HG02763 (cell line): ENCODE measurements at regions not wholly inside any gene's neighbourhood (a gene's known extent, or its start where the extent isn't known, plus 50 kb on each side); places are given as distances from the start of the nearest gene placed in this dataset.
"Not testable (repeated sequence)": the region's sequence is repeated elsewhere in the genome, so short reads cannot be mapped to it uniquely, and the experiment has no call there.

Experiments
- ATAC-seq: cut with Tn5 transposase; IDR thresholded peaks from one replicate; pipeline ENCODE4 v1.9.1; 2021; ENCODE audit warnings: mild to moderate bottlenecking, moderate library complexity; ENCODE audit not compliant: unreplicated experiment

DNA sequence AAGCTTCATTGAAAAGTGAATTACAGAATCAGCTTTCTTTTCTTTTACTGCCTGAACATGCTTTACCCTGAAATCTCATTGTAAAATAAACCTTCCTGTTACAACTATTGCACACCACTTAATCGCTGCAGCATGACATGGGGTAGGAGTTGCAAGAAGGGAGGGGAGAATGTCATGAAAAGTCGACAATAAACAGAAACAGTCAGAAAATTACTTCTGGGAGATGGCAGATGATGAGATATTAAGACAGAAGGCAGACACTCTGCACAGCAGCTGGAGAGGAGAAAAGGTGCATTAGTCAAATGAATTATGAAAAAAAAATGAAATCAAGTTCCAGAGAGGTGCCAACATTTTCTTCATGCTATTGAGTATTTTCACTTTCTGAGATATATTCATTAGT, 287.7 kb downstream of the PCDH7 start:
- ATAC-seq, result no peak

DNA sequence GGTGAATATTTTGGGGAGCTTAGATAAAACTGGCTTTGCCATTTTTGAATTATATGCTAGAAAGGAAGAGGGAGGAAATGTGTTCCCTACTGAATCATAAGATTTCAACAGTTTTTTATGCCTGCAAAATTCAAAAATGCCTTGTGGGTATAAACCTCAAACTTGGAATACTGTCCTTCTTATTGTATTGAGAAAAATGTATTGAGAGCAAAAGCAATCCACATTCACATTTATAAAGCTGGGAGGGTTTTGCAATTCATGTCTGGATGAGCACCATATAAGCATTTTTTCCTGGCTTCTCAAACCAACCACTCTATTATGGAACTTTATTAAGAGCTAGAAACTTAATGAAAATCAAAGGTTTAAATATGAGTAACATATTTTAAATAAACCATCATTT, 289.8 kb downstream of the PCDH7 start:
- ATAC-seq, result no peak

DNA sequence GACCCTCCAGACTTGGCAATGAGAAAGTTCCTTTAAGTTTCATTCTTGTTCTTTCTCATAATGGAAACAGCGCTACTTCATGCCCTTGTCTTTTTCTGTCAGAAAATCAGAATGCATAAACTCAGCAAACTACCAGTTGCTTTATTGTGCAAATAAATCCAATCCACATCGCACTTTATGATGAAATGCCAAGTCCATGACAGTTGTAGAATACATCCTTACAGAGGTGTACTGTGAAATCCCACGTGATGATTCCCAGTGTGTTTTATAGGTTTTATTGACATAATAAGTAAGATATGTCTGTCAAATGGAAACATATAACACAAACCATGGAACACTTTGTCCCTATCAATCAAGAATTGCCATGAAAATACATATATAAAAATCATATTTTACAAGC, 295.0 kb downstream of the PCDH7 start:
- no peak for ATAC-seq

DNA sequence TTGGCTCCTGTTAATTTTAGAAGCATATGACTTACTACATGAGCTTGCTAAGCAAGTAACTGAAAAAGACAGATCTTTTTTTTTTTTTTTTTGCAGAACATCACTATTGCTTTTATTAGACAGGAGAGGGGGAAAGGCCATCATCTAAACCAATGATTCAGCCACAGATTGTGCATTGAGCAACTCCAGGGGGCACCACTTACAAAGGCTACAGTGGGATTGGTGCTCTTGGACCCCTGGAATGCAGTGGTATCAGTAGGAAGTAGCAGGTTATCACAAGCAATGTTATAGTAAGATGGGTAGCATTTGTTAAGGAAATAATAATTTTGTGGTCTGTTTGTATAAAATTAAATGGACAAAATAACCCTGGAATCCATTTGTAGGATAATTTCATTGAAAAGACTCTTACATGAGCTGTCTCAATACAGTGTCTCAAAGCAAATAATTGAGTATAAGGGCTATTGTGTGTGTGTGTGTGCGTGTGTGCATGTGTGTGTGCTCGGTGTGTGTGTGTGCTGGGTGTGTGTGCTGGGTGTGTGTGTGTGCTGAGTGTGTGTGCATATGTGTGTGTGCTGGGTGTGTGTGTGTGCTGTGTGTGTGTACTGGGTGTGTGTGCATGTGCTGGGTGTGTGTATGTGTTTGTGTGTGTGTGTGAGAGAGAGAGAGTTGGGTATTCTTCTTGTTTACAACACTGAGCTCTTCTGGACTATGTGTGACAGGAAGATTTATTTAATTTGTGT, 296.3 kb downstream of the PCDH7 start:
- no peak for ATAC-seq

DNA sequence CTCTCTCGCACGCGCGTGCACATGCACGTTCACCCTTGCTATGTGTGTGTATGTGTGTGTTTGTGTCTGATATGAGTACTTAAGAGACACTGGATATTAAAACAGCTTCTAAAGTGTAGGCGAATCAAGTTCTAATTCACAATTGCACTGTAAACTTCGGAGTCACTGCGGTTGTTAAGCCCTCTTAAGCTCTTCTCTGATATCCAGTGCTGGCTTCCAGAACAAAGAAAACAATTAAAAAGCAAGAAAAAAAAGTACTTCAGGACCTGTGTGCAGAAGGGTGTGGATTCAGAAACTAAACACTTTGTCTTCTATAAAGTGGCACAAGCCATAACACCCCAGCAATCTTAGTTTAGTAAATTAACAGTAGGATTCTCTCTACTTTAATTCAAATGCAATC, 300.2 kb downstream of the PCDH7 start:
- no peak for ATAC-seq

DNA sequence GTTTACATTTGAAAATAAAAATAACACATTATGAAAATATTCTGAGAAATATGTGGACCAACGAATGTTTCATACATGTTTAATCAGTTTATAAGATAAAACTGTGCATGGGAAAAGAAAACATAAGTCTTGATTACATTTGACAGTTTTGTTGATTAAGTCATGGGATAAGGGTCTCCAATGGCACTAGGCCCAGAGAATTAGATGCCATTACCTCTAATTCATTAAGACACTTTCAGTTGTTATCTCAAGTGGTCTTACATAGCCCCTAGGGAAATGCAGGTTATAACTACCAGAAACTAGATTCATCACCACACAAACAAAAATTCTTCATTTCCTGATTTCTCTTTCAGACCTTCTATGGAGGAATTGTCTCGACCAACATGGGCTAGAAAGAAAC, 300.8 kb downstream of the PCDH7 start:
- no peak for ATAC-seq

DNA sequence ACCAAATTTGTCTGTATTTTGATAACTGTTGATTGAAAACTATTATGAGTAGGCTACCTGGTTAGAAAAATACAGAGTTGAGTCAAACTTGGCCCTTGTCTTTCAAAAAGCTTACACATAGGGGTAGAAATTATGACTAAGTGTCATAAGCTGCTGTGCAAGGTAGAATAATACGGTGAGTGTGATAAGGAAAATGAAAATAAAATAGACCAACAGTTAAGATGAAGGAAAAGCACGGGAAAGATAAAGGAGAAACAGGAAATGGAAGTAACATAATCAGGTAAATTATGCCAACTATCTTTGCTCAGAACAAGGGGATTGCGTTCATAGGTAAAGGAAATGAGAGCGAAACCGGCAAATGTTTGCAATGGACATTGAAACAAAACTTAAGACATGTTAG, 302.5 kb downstream of the PCDH7 start:
- ATAC-seq, result no peak

DNA sequence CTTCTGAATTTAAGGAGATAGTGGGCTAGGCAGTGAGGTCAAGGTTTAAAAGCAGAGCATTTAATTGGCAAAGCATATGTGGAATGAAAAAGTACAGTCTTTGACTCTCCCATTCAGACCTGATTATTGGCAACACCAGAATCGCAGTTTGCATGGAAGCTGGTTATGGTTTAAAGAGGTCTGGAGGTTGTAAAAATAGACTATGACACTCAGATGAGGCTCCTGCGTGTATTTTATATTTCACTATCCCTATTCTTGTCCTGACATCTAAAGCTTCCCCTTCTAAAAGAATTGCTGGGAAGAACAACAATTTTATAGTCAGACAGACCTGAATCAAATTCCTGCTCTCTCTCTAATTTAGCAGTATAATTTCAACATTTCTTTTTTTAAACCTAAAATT, 302.9 kb downstream of the PCDH7 start:
- no peak for ATAC-seq

DNA sequence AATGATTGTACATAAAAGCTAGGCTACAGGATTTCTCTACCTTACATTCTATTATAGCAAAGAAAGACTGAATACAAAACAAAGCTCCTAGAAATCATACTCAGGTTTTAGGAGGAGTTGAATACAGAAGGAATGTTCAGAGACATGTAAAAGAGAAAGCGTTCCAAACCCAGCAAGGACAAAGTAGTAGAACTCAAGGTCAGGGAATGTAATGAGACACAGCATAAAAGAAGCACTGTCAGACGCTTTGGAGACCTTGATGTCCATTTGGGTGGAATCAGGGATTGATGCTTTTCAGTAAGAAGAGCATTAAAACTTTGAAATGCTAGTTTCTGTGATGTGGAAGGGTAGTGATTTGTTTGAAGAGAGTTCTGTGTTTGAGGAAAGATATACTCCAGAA, 303.6 kb downstream of the PCDH7 start:
- no peak for ATAC-seq

DNA sequence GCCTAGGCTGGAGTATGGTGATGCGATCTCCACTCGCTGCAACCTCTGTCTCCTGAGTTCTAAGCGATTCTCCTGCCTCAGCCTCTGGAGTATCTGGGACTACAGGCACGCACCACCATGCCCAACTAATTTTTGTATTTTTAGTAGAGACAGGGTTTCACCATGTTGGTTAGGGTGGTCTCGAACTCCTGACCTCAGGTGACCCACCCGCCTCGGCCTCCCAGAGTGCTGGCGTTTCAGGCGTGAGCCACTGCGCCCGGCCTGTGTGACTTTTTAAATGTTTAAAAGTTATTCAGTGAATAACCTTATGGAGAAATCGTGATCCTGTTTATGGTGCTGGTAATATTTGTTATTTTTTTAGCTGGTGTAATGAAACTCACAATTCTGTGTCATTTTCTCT, 304.6 kb downstream of the PCDH7 start:
- ATAC-seq, result not testable (repeated sequence)

DNA sequence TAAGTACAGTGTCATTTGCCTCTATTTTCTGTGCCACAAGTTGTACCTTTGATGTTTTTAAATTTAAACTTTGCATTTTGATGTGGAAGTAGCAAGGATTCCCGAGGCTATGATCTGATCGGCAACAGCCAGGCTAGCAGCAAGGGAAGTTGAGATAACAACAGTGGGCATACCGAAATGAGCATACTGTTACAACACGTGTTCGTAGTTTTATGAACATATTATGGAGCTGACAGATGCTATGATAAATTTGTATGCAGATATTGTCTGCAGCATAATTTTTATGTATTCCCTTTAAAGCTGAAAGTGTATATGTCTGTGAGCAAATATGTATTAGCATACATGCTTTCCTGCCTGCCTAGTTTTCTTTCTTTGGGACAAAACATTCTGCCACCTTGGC, 306.1 kb downstream of the PCDH7 start:
- no peak for ATAC-seq

DNA sequence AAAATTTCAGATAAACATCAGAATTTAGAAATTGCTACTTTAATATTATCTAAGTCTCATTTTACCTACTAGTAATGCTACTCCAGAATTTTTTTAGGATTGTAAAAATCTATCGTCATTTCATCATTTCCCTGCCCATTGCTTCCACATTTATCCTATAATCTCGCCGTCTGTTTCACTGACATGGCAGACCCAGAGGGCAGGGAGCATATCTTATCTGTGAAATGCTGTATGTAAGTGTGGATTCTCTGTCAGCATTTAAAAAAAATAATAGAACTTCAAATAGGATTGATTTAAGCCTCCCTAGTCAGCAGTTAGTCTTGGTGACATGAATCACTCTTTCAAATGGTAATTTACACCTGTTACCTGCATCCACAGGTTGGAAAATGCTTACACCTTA, 314.4 kb downstream of the PCDH7 start:
- ATAC-seq, result no peak

DNA sequence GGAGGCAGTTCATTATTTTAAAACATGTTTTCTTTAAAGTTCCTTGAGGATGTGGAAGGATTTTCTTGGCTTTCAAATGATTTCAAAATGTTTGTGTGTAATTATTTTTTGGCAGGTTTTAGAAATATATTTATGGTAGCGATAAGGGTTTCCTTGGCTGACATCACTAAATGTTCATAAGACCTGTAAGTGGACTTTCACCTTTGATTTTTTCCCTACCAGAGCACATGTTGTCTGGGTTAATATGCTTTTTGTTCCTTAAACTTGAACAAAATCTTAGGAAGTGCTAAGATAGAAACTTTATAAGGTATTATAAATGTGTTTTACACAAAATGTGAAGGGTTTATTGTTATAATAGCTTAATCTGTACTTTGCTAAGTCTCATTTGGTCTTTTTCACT, 315.6 kb downstream of the PCDH7 start:
- no peak for ATAC-seq

DNA sequence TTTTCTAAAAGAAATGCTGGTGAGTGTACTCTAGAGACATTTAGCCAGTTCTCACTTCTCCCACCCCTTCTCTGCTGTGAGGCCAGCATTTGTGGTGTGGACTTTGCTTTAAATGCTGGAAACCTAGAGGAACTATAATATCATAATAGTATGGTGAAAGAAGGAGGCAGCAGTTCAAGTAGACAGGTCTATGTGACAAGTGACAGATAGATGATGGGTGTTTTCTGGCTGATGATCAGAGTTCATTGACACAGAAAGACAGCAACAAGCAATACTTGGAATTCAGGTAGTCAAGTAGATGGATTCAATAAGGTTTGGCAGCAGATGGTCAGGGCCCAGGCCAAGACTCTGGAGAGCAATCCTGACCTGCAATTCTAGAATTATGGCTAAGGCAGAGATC, 317.5 kb downstream of the PCDH7 start:
- ATAC-seq, result no peak

DNA sequence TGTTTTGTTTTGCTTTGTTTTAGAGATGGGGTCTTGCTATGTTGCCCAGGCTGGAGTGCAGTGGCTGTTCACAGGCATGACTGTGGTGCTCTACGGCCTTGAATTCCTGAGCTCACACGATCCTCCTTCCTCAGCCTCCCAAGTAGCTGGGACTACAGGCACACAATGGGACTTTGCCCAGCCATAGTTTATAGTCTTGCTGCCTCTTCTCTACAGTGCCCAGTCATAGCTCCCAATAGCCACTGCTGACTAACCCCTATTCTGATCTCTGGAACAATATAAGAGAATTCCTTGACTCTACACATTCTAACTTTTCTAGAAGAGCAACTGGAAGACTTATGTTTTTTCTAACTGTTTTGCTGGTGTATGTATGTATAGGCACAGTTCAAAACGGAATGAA, 319.2 kb downstream of the PCDH7 start:
- ATAC-seq, result no peak

DNA sequence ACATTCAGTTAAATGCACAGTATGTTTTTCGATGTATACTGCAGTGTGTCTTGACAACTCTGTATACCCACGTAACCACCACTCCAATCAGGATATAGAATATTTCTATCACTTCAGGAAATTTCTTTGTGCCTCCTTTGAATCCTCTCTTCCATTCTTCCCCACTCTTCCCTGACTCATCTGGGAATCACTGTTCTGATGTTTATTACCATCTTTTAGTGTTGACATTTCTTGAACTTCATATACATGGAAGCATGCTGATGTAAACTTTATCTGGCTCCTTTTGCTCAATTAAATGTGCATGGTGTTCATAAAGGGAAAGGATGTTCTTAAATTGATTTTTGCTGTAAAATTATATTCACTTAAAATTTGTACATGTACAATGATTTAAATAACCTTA, 319.9 kb downstream of the PCDH7 start:
- no peak for ATAC-seq

DNA sequence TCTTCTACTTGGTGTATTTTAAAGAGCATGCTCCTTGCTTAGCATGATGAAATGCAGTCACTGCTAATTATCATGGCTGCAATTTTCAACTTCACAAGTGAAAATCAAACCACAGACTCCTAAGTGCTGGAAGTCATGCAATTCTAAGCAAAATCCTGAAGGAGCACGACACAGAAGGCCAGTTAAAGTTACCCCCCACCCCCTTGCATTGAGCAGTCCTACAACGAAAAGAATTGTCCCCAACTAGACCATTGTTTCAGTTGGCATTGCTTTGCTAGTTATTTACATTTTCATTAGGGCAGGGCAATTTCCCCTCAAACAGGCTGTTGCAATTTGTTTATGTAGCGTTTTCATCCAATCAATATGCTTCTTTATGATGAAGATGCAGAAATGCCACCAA, 321.2 kb downstream of the PCDH7 start:
- no peak for ATAC-seq

DNA sequence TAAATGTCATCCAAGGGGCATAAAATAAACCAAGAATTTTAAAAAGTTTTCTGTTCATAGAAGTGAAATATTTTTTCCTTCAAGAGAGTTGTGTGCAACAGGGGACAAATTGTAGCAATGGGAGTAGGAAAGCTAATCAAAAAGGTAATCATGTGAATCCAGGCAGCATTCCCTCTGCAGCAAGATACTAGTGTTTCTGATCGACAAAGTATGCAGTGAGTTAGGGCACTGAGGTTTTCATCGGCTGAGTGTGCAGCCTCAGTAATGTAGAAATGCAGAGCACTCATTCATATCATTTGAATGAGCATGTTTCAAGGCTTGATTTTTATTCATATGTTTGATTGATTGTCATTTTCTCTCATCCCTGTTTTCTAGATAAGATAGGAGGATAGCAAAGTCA, 321.7 kb downstream of the PCDH7 start:
- ATAC-seq, result no peak

DNA sequence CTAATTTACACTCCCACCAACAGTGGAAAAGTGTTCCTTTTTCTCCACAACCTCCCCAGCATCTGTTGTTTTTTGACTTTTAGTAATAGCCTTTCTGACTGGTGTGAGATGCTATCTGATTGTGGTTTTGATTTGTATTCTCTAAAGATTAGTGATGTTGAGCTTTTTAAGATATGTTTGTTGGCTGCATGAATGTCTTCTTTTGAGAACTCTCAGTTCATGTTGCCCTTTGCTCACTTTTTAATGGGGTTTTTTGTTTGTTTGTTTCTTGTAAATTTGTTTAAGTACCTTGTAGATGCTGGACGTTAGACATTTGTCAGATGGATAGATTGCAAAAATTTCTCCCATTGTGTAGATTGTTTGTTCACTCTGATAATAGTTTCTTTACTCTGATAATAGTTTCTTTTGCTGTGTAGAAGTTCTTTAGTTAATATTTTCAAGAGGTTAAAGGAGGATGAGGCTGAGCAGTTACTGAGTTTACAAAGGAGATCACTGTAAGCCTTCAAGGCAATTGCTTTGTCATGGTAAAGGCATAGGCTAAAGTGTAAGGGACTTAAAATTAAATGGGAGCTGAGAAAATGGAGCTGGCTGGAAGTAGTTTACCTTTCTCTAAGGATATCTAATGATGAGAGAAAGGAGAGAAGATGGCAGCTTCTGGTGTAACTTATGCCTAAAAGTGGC, 323.4 kb downstream of the PCDH7 start:
- no peak for ATAC-seq

DNA sequence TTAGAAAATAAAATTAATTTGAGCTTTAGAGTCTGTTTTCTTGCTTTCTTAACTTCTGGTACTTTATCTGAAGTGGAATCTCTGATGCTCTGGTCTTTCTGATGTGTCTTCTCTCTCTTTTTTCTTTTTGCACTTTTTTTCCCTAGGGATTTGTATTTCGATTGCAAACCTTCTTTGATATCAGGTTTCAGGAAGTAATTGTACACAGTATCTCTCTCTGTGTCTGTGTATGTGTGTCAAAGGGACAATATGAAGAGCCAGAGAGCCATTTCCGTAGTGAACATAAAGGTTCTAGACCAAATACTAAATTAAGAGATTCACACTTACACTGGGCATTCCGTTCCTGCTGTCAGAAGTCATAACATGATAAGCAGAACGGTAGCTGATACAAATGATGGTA, 325.0 kb downstream of the PCDH7 start:
- ATAC-seq, result no peak

DNA sequence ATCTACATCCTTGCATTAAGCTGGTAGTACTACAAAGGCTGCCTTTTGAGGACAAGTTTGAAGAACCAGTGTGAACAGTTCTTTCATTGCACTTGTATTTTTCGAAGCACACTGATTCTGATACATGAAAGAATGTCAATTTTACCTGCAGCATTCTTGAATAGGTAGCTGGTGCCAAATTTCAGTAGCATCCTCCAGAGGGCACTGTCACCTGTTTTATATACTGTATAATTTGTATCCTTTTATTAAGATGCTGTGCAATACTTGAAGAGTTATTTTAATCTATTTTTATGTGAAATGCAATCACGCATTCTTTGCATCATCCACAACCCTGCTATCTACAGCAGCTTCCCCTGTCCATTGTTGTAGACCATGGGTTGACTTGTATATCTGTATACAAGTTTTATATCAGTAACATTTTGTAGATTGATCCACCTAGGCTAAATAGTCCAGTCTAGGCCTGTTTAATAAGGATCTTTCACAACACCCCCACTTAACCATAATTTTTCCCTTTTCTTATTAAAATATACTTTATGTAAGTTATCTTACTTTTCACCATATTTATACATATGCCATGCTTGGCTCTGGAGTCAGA, 325.7 kb downstream of the PCDH7 start:
- no peak for ATAC-seq

DNA sequence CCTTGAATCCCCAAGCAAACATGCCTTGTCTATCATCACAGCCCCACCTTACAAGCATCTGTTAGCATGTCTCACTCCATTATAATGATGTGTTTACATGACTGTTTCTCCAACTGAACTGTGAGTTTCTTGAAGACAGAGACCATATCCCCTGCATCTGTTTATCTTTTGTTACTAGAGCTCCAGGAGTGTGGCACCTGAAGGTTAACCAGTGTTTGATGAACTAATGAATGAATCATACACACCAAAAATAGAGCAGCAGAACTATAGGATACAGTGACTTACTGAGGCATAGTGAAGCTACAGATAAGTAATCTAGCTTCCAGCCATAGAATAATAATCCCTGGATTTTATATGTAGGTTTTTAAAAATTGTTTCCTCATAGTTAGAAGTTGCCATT, 331.0 kb downstream of the PCDH7 start:
- ATAC-seq, result no peak
